Stimulated activated CD8-positive, alpha-beta memory T cell treated with anti-CD3 and anti-CD28 coated beads, Interleukin-4, amount 100 ng/mL, for 48 hours (primary cell): ENCODE measurements at regions not wholly inside any gene's neighbourhood (a gene's known extent, or its start where the extent isn't known, plus 50 kb on each side); places are given as distances from the start of the nearest gene placed in this dataset.
"Not testable (repeated sequence)": the region's sequence is repeated elsewhere in the genome, so short reads cannot be mapped to it uniquely, and the experiment has no call there.

ENCODE experiments used
- DNase-seq: peaks from one replicate; pipeline ENCODE4 v3.0.0-alpha.2; 2020

DNA sequence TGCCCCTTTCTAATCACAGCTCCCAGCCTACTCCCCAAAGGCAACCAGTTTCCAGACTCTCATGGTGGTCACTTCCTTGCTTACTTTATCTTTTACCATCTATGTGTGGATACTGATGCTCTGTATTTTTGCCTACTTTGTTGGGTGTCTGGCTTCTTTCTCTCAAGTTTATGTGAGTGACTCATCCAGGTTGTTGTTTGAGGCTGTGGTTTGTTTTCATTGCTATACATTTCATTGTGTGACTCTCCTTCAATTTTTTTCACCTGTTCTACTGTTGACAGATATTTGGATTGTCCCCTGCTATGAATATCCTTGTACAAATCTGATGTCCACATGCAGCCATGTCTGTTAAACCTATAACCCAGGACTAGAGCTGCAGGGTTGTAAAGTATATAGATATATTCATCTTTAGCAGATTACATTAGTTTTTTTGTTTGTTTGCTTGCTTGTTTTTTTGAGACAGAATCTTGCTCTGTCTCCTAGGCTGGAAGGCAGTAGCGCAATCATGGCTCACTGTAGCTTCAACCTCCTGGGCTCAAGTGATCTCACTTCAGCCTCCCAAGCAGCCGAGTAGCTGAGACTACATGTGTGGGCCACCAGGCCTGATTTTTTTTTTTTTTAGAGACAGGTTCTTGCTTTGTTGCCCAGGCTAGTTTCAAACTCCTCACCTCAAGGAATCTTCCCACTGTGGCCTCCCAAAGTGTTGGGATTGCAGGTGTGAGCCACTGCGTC lies 72.9 kb upstream of the EEF1E1 start:
- no peak for DNase-seq

DNA sequence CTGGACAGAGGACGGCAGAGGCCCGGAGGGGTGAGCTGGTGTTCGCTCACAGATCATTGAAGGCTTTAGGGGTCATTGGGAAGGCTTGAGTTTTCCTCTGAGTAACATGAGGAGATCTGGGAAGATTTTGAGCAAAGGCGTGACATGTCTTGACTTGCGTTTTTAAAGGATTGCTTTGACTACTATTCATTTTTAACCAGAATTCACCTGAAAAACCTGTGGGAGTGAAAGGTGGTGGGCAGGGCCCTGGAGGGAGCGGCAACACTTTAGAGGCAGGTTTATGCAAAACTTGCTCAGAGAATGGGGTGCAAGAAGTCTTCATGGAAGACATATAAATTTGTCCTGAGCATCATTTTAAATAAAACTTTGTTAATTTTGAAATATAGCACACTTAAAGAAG lies 72.2 kb upstream of the EEF1E1 start:
- DNase-seq, result no peak

DNA sequence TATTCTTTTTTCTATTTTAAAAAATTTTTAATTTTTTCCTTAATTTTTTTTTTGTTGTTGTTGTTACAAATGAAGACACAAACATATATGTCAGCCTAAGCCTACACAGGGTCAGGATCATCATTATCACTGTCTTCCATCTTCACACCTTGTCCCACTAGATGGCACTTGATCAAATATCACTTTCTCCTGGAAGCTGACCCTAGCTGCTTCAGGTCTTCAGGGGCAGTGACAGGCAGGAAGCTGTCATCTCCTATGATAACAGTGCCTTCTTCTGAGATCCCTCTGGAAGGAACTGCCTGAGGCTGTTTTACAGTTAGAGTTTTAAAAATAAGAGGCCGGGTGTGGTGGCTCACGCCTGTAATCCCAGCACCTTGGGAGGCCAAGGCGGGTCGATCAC lies 70.2 kb upstream of the EEF1E1 start:
- no peak for DNase-seq

DNA sequence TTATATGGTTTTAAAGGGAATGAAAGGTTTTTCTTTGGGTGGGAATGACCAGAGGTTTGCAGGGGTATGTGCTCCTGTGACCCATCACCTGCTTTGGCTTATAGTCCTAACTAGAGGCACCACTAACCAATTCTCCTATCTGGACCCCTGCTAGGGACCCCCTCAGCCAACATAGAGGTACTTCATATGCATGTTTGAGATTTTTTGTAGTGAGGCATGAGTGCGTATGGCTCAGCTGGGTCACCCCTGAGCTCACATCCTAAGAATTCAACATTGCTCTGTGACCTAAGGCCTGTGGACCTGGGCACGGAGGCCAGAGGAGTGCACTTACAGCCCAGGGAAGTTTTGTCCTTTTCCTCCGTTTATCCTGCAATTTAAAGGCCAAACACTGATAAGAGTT lies 68.4 kb upstream of the EEF1E1 start:
- DNase-seq, result no peak

GRCh38 chr6:8170245-8170644 lies 67.9 kb upstream of the EEF1E1 start:
- DNase-seq, result no peak

DNA sequence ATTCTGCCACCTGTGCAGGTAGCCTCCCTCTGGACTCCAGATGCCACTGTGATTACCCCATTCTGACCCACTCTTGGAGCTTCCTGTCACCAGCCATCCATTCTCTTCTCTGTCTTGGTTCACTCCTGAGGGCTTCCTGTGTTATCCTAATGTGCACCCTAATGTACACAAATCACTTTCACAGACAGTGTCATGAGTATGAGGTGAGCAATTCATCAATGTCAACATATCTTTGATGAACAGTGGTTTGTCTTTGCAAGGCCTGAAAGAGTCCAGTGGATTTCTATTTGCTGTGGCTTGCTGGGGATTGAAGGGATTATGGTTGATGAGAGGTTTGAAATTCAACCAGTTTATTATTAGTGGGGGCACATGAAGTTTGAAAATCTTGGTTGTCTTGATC lies 63.8 kb upstream of the EEF1E1 start:
- no peak for DNase-seq

DNA sequence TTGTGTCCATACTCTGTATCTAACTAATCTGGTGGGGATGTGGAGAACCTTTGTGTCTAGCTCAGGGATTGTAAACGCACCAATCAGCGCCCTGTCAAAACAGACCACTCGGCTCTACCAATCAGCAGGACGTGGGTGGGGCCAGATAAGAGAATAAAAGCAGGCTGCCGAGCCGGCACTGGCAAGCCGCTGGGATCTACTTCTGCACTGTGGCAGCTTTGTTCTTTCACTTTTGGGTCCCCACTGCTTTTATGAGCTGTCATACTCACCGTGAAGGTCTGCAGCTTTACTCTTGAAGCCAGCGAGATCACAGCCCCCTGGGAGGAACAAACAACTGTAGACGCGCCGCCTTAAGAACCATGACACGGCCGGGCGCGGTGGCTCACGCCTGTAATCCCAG lies 62.7 kb upstream of the EEF1E1 start:
- not testable (repeated sequence) for DNase-seq

- DNase-seq, result not testable (repeated sequence)
Observed at GRCh38 chr6:8164281-8164680, 61.9 kb upstream of the EEF1E1 start.

- DNase-seq, result no peak
Observed at GRCh38 chr6:8159966-8160365, 57.6 kb upstream of the EEF1E1 start.

GRCh38 chr6:8157839-8158238 lies 55.5 kb upstream of the EEF1E1 start:
- DNase-seq, result no peak

- DNase-seq, result no peak
Observed at GRCh38 chr6:8155259-8156012, 53.1 kb upstream of the EEF1E1 start.
